CD14-positive monocyte (primary cell): ENCODE measurements at regions not wholly inside any gene's neighbourhood (a gene's known extent, or its start where the extent isn't known, plus 50 kb on each side); places are given as distances from the start of the nearest gene placed in this dataset.

Experiments
- DNase-seq, 3 donors: peaks; one replicate each; pipeline ENCODE4 v3.0.0-alpha.2; 2011 to 2022
- H2AFZ ChIP-seq: 2 replicates; pipeline ENCODE4 v1.6.0; 2012; ENCODE audit warnings: mild to moderate bottlenecking, low read depth, low read length, inconsistent platforms; ENCODE audit not compliant: insufficient read depth, poor library complexity, severe bottlenecking
- H3K27ac ChIP-seq, 2 donors: 1 replicate in 1 of 2; 2 replicates in 1 of 2; pipeline ENCODE4 v1.5.1; 2012 to 2013; ENCODE audit warnings: low read length in 2 of 2, control low read depth in 1 of 2, inconsistent platforms in 1 of 2, low read depth in 1 of 2, mild to moderate bottlenecking in 1 of 2
- H3K27me3 ChIP-seq, 2 donors: one replicate each; pipeline versions ENCODE4 v1.6.0 to v1.6.1; 2011 to 2013; ENCODE audit warnings: low read length in 2 of 2; ENCODE audit not compliant: control insufficient read depth in 2 of 2, insufficient read depth in 2 of 2
- H3K36me3 ChIP-seq, 2 donors: replicated peaks in 1 of 2; 1 replicate in 1 of 2; 2 replicates in 1 of 2; pipeline versions ENCODE4 v1.5.1 to v1.6.1; 2012 to 2013; ENCODE audit warnings: low read length in 2 of 2, control low read depth in 1 of 2, inconsistent platforms in 1 of 2, mild to moderate bottlenecking in 1 of 2; ENCODE audit not compliant: insufficient read depth in 2 of 2, control insufficient read depth in 1 of 2
- H3K4me1 ChIP-seq, 2 donors: 1 replicate in 1 of 2; 2 replicates in 1 of 2; pipeline versions ENCODE4 v1.5.1 to v1.6.1; 2012 to 2013; ENCODE audit warnings: low read length in 2 of 2, control low read depth in 1 of 2, inconsistent platforms in 1 of 2, mild to moderate bottlenecking in 1 of 2, moderate library complexity in 1 of 2; ENCODE audit not compliant: insufficient read depth in 2 of 2, control insufficient read depth in 1 of 2
- H3K4me2 ChIP-seq: replicated peaks from 2 replicates; pipeline ENCODE3; 2012; ENCODE audit warnings: low read length, moderate library complexity, mild to moderate bottlenecking; ENCODE audit not compliant: poor library complexity, severe bottlenecking; ENCODE audit errors: extremely low read depth
- H3K4me3 ChIP-seq, 3 experiments: fragments of 200-600 bp in 1 of 3; sonication (generic) in 1 of 3; replicated peaks in 1 of 3; 1 replicate in 2 of 3; 2 replicates in 1 of 3; pipeline ENCODE4 v1.5.1; 2011 to 2013; ENCODE audit warnings: low read length in 3 of 3, mild to moderate bottlenecking in 3 of 3, control low read depth in 2 of 3, low read depth in 2 of 3, inconsistent platforms in 1 of 3, moderate library complexity in 1 of 3
- H3K79me2 ChIP-seq: 2 replicates; pipeline ENCODE4 v1.6.0; 2012; ENCODE audit warnings: mild to moderate bottlenecking, control low read depth, inconsistent platforms, low read length, moderate library complexity; ENCODE audit not compliant: insufficient read depth
- H3K9ac ChIP-seq: 2 replicates; pipeline ENCODE4 v1.6.0; 2017; ENCODE audit warnings: low read length, mild to moderate bottlenecking; ENCODE audit not compliant: insufficient read depth, poor library complexity, severe bottlenecking
- H3K9me3 ChIP-seq, 2 donors: replicated peaks in 1 of 2; 1 replicate in 1 of 2; 2 replicates in 1 of 2; pipeline versions ENCODE4 v1.5.1 to v1.6.1; 2012 to 2013; ENCODE audit warnings: low read length in 2 of 2, control low read depth in 1 of 2; ENCODE audit not compliant: control insufficient read depth in 1 of 2, insufficient read depth in 1 of 2
- H4K20me1 ChIP-seq: 2 replicates; pipeline ENCODE4 v1.6.0; 2012; ENCODE audit warnings: mild to moderate bottlenecking, low read length, control low read depth, moderate library complexity; ENCODE audit not compliant: insufficient read depth
- H3K27ac Mint-ChIP-seq, 7 donors: one replicate each; pipeline ENCODE4 v1.8.0; 2020; ENCODE audit warnings: mild to moderate bottlenecking in 7 of 7, mixed read lengths in 7 of 7, moderate library complexity in 6 of 7, inconsistent platforms in 2 of 7
- H3K27me3 Mint-ChIP-seq, 3 donors: one replicate each; pipeline ENCODE4 v1.8.0; 2021 to 2022; ENCODE audit warnings: low read depth in 3 of 3, mild to moderate bottlenecking in 3 of 3, mixed read lengths in 3 of 3, moderate library complexity in 3 of 3, inconsistent platforms in 1 of 3
- H3K36me3 Mint-ChIP-seq, 2 donors: one replicate each; pipeline ENCODE4 v1.8.0; 2020; ENCODE audit warnings: mixed read lengths in 2 of 2, inconsistent platforms in 1 of 2, mild to moderate bottlenecking in 1 of 2
- H3K4me1 Mint-ChIP-seq: one replicate; pipeline ENCODE4 v1.8.0; 2020; ENCODE audit warnings: mild to moderate bottlenecking, mixed read lengths
- H3K4me3 Mint-ChIP-seq, 2 donors: one replicate each; pipeline ENCODE4 v1.8.0; 2020; ENCODE audit warnings: mild to moderate bottlenecking in 2 of 2, mixed read lengths in 2 of 2, moderate library complexity in 1 of 2
- H3K9me3 Mint-ChIP-seq, 7 donors: one replicate each; pipeline ENCODE4 v1.8.0; 2020 to 2022; ENCODE audit warnings: mixed read lengths in 7 of 7, mild to moderate bottlenecking in 6 of 7, moderate library complexity in 6 of 7, inconsistent platforms in 2 of 7
- CTCF ChIP-seq: fragments of 200-600 bp; IDR thresholded peaks from one replicate; pipeline ENCODE4 v1.8.0; 2022; ENCODE audit warnings: antibody characterized with exemption, mild to moderate bottlenecking
- WGBS: methylation state at CpG from one replicate; pipeline ENCODE4 v1.1.5; 2013; ENCODE audit warnings: missing lambda C conversion rate; ENCODE audit not compliant: insufficient coverage; 5-methylcytosine and 5-hydroxymethylcytosine counted together
- intact Hi-C, 2 donors: fragments of 100-400 bp; cut with micrococcal nuclease; formaldehyde crosslinking; loops; one replicate each; pipeline versions ENCODE4 v1.15.0 to v1.15.1; 2023

GRCh38 chr17:21493993-21494392 is 117.8 kb downstream of the KCNJ12 start:
- Histone ChIP-seq H3K27ac (no peak overlapping the region), H3K36me3 (no peaks in the 10 kb centered on the region), H4K20me1 (no peaks in the 10 kb centered on the region), H3K79me2 (no peaks in the 10 kb centered on the region), H3K4me3 (no peak overlapping the region), H3K27me3 (no peaks in the 10 kb centered on the region), H3K4me2 (no peak overlapping the region), H3K4me1 (no peaks in the 10 kb centered on the region), H3K9ac (no peak overlapping the region), H3K9me3 (no peaks in the 10 kb centered on the region), H2AFZ (no peak overlapping the region)
- H3K9me3 Mint-ChIP-seq: no peaks in the 10 kb centered on the region
- peaks cover 4 to 6% (median 5%) of the 10 kb centered on the region in 3 donors for H3K27me3 Mint-ChIP-seq
- no peaks in the 10 kb centered on the region for H3K36me3 Mint-ChIP-seq
- TF ChIP-seq CTCF: no peak
- H3K4me3 Mint-ChIP-seq: no peak overlapping the region
- 100% methylated on average over 3 of the region's 10 CpGs for WGBS
- H3K27ac Mint-ChIP-seq: peak overlapping the region in 1 of 7 donors; percentile 59
- intact Hi-C loops: no loop called here
- H3K4me1 Mint-ChIP-seq: no peaks in the 10 kb centered on the region
- DNase-seq: no peak

- Mint-ChIP-seq H3K36me3 (no peaks in the 10 kb centered on the region), H3K27ac (no peak overlapping the region), H3K4me3 (no peak overlapping the region), H3K27me3 (peaks cover 1 to 5% (median 2%) of the 10 kb centered on the region in 3 donors), H3K9me3 (no peaks in the 10 kb centered on the region), H3K4me1 (no peaks in the 10 kb centered on the region)
- H3K9me3 ChIP-seq: no peaks in the 10 kb centered on the region
- H3K4me3 ChIP-seq: no peak overlapping the region
- H3K27me3 ChIP-seq: no peaks in the 10 kb centered on the region
- H3K79me2 ChIP-seq: no peaks in the 10 kb centered on the region
- H3K9ac ChIP-seq: no peak overlapping the region
- no peaks in the 10 kb centered on the region for H4K20me1 ChIP-seq
- no peaks in the 10 kb centered on the region for H3K4me1 ChIP-seq
- no peak overlapping the region for H2AFZ ChIP-seq
- no peaks in the 10 kb centered on the region for H3K36me3 ChIP-seq
- no peak overlapping the region for H3K27ac ChIP-seq
- TF ChIP-seq CTCF: no peak
- no peak overlapping the region for H3K4me2 ChIP-seq
- intact Hi-C loops: no loop called here
- WGBS: 100% methylated on average over 8 of the region's 8 CpGs
- DNase-seq: no peak
These were observed 119.1 kb downstream of the KCNJ12 start for GRCh38 chr17:21495281-21495680.
